ENCODE measurements at regions not wholly inside any gene's neighbourhood (a gene's known extent, or its start where the extent isn't known, plus 50 kb on each side); places are given as distances from the start of the nearest gene placed in this dataset.
A peak's percentile ranks its signal among the peaks of the same experiment; 100 is the strongest.

- H3K9me3 ChIP-seq, result no peaks in the 10 kb centered on the region
- H3K27ac ChIP-seq, result no peak overlapping the region
- H3K4me2 ChIP-seq, result no peak overlapping the region
- H3K36me3 ChIP-seq, result no peaks in the 10 kb centered on the region
- H3K27me3 ChIP-seq, result no peaks in the 10 kb centered on the region
- H3K4me3 ChIP-seq, result no peak overlapping the region
- no peaks in the 10 kb centered on the region for H4K20me1 ChIP-seq
- TF ChIP-seq Cebpa-rat (IDR thresholded peaks at IDR 0.05), result no peak
- no peak overlapping the region for H3K9ac ChIP-seq
- peaks cover 30% of the 10 kb centered on the region for H3K4me1 ChIP-seq
Measured at GRCh38 chr10:71079761-71080380, 132.5 kb upstream of the UNC5B start.

DNA sequence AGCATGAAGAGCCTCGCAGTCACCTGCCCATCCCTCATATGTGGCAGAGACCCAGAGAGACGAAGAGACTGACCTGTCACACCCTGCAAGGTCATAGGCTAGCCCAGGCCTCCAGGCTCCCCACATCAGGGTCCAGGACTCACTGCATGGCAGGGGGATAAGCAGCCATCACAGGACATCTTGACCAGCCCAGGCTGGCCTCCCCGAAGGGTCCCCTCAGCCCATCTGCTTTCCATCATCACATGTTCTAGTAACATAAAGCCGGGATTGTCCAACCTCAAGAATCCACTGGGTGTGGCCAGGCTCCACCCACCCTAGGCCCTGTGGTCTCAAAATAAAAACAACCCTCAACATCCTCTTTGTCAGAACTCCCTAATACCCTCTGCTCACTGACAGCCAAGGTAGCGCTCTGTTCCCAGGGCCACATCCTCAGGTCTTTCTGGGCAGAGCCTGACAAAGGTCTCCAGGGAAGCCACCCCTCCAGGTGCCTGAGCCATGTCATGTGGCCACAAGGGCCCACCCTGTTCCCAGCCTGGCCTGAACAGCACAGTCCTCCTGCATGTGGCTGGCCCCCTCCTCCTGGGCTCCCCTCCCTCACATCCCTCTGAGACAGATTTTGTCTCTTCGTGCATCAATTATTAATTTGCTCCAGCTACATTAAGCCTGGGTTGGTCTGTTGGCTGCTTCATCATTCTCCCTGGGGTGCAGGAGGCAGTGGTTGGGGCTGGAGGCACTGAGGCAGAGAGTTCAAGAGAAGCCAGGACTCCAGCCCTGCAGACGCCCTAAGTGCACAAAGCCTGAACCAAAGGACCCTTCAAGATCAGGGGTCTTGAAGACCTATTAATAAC, 131.8 kb upstream of the UNC5B start:
- no peak overlapping the region for H3K9ac ChIP-seq
- no peak for TF ChIP-seq Cebpa-rat (IDR thresholded peaks at IDR 0.05)
- no peaks in the 10 kb centered on the region for H3K36me3 ChIP-seq
- H4K20me1 ChIP-seq, result no peaks in the 10 kb centered on the region
- no peaks in the 10 kb centered on the region for H3K9me3 ChIP-seq
- H3K27ac ChIP-seq, result no peak overlapping the region
- no peaks in the 10 kb centered on the region for H3K27me3 ChIP-seq
- H3K4me3 ChIP-seq, result no peak overlapping the region
- H3K4me2 ChIP-seq, result peak overlapping the region; percentile 58
- peaks cover 30% of the 10 kb centered on the region for H3K4me1 ChIP-seq

DNA sequence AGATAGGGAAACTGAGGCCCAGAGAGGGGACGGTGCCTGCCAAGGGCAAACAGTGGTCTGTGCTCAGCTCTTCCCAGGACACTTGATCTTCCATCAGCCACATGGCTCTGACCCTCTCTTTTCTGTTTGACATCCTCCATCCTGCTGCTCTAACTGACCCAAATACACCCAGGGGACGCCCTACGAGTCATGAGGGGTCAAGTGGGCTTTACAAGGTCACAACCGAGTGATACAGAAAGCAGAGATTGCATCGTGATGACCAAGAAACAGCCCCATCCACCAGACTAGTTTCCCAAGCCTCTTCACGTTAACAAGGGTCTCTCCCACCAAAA, 131.2 kb upstream of the UNC5B start:
- Histone ChIP-seq H3K9me3 (no peaks in the 10 kb centered on the region), H3K4me2 (0 out of 2 replicates have a peak overlapping the region, but pooled peaks have one; percentile 58)
- no peak for TF ChIP-seq Cebpa-rat (IDR thresholded peaks at IDR 0.05)

GRCh38 chr10:71081912-71082311, 130.5 kb upstream of the UNC5B start:
- Histone ChIP-seq H3K36me3 (no peaks in the 10 kb centered on the region), H3K27me3 (no peaks in the 10 kb centered on the region), H3K9ac (no peak overlapping the region), H3K9me3 (no peaks in the 10 kb centered on the region), H3K4me1 (peaks cover 23% of the 10 kb centered on the region), H3K4me3 (no peak overlapping the region), H4K20me1 (no peaks in the 10 kb centered on the region), H3K4me2 (no peak overlapping the region), H3K27ac (no peak overlapping the region)
- no peak for TF ChIP-seq Cebpa-rat (IDR thresholded peaks at IDR 0.05)

More for the DNA sequence above, 131.2 kb upstream of the UNC5B start:
- Histone ChIP-seq H3K4me1 (peaks cover 30% of the 10 kb centered on the region), H3K36me3 (no peaks in the 10 kb centered on the region), H3K27me3 (no peaks in the 10 kb centered on the region), H3K4me3 (no peak overlapping the region), H3K27ac (no peak overlapping the region), H3K9ac (no peak overlapping the region), H4K20me1 (no peaks in the 10 kb centered on the region)

GRCh38 chr10:71082960-71083715, 129.2 kb upstream of the UNC5B start:
- H3K9ac ChIP-seq, result no peak overlapping the region
- no peak overlapping the region for H3K4me3 ChIP-seq
- H4K20me1 ChIP-seq, result no peaks in the 10 kb centered on the region
- no peak overlapping the region for H3K27ac ChIP-seq
- no peak for TF ChIP-seq Cebpa-rat (IDR thresholded peaks at IDR 0.05)
- no peaks in the 10 kb centered on the region for H3K36me3 ChIP-seq
- H3K4me2 ChIP-seq, result no peak overlapping the region
- no peaks in the 10 kb centered on the region for H3K27me3 ChIP-seq
- H3K9me3 ChIP-seq, result no peaks in the 10 kb centered on the region
- H3K4me1 ChIP-seq, result peaks cover 17% of the 10 kb centered on the region

GRCh38 chr10:71083716-71083975, 128.7 kb upstream of the UNC5B start:
- Histone ChIP-seq H3K27me3 (no peaks in the 10 kb centered on the region), H3K9ac (no peak overlapping the region), H4K20me1 (no peaks in the 10 kb centered on the region), H3K4me1 (peaks cover 17% of the 10 kb centered on the region), H3K36me3 (no peaks in the 10 kb centered on the region), H3K4me3 (no peak overlapping the region), H3K27ac (no peak overlapping the region), H3K4me2 (no peak overlapping the region), H3K9me3 (no peaks in the 10 kb centered on the region)
- no peak for TF ChIP-seq Cebpa-rat (IDR thresholded peaks at IDR 0.05)

DNA sequence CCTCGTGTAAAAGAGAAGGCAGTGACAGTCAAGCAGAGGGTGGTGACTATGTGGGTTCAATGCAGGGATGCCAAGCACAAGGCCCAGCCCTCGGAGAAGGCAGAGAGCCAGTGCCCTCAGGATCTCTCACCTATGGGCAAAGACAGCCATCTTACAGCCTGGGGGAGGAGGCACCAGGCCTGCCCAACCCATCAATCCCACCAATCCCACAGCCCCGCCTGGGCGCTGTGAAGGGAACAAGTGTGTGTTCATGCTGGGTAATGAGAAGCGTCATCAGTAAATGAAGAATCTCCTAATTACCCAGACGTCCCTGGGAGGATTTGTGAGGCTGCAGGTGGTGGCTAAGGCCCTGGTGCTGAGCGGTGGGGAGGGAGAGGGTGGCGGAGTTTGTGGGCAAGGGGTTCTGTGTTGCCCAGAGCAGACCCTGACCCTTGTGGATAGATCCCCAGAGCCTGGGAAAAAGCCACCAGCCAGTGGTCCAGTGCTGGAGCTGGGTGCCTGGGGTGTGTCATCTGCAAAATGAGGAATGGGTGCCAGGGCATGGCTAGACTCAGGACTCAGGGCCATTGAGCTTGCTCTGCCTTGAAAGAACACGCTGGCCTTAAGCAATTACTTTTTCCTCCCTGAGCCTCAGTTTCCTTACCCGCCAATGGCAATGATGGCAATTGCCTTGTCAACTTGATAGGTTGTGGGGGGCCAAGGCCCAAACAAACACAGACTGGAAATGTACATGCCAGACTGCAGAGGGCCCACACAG, 128.1 kb upstream of the UNC5B start:
- no peak overlapping the region for H3K4me2 ChIP-seq
- H3K4me3 ChIP-seq, result no peak overlapping the region
- no peak overlapping the region for H3K27ac ChIP-seq
- H3K27me3 ChIP-seq, result no peaks in the 10 kb centered on the region
- no peak overlapping the region for H3K9ac ChIP-seq
- H3K4me1 ChIP-seq, result peaks cover 17% of the 10 kb centered on the region
- H3K9me3 ChIP-seq, result no peaks in the 10 kb centered on the region
- H3K36me3 ChIP-seq, result no peaks in the 10 kb centered on the region
- no peak for TF ChIP-seq Cebpa-rat (IDR thresholded peaks at IDR 0.05)
- H4K20me1 ChIP-seq, result no peaks in the 10 kb centered on the region

GRCh38 chr10:71084818-71085126, 127.6 kb upstream of the UNC5B start:
- H3K27ac ChIP-seq, result no peak overlapping the region
- H3K4me2 ChIP-seq, result no peak overlapping the region

DNA sequence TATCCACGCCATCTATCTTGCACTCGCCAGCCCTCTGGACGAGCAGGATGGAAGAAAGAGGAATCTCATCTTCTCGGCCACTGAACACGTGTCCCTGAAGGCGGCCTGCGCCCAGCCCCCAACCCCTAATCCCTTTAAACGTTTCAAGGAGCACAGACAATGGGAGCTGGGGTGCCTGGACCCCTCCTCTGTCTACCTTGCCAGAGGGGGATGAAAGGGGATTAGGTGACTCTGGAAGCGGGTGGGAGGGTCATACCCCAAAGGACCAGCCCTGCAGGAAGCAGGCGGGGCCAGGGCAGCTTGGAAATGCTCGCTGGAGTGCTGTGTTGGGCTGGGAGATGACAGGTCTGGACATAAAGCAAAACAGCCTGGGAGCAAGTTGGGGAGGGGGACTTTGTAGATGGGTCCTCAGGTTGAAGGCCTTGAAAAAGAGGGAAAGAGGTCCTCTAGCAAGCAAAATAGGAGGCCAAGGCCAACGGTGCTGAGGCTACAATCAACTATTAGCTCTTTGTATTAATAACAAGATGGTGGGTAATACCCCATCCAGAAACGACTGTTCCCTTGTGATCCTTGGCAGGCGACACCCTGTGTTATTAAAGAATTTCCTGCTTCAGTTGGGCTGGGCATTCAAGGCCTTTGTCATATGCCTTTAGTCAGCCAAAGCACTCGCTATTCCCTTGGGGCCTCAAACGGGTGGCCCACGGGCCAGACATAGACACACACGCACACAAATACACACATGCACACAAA, 126.5 kb upstream of the UNC5B start:
- Histone ChIP-seq H3K27ac (no peak overlapping the region), H4K20me1 (no peaks in the 10 kb centered on the region)

More at GRCh38 chr10:71084818-71085126, 127.6 kb upstream of the UNC5B start:
- Histone ChIP-seq H4K20me1 (no peaks in the 10 kb centered on the region), H3K36me3 (no peaks in the 10 kb centered on the region), H3K27me3 (no peaks in the 10 kb centered on the region), H3K4me1 (peaks cover 17% of the 10 kb centered on the region), H3K9me3 (no peaks in the 10 kb centered on the region), H3K9ac (no peak overlapping the region), H3K4me3 (no peak overlapping the region)
- TF ChIP-seq Cebpa-rat (IDR thresholded peaks at IDR 0.05), result no peak

More for the DNA sequence above, 126.5 kb upstream of the UNC5B start:
- H3K4me3 ChIP-seq, result no peak overlapping the region
- H3K9ac ChIP-seq, result no peak overlapping the region
- H3K4me2 ChIP-seq, result no peak overlapping the region
- no peaks in the 10 kb centered on the region for H3K27me3 ChIP-seq
- TF ChIP-seq Cebpa-rat (IDR thresholded peaks at IDR 0.05), result no peak
- H3K36me3 ChIP-seq, result no peaks in the 10 kb centered on the region
- no peaks in the 10 kb centered on the region for H3K9me3 ChIP-seq
- peaks cover 9% of the 10 kb centered on the region for H3K4me1 ChIP-seq

Data from BLaER1 (cell line).